Mucosa of descending colon (tissue), 3 donors: ENCODE measurements at regions not wholly inside any gene's neighbourhood (a gene's known extent, or its start where the extent isn't known, plus 50 kb on each side); places are given as distances from the start of the nearest gene placed in this dataset.

Source experiments
- ATAC-seq: fragments of 200-7000 bp; cut with Tn5 transposase; one replicate; pipeline ENCODE4 v1.9.1; 2020; ENCODE audit warnings: mild to moderate bottlenecking, moderate library complexity
- DNase-seq, 3 donors: peaks; one replicate each; pipeline ENCODE4 v3.0.0-alpha.2; 2020
- H3K36me3 ChIP-seq: fragments of 200-600 bp; one replicate; pipeline ENCODE4 v1.8.0; 2021; ENCODE audit warnings: low read depth, mild to moderate bottlenecking
- H3K4me1 ChIP-seq: fragments of 200-600 bp; one replicate; pipeline ENCODE4 v1.8.0; 2021; ENCODE audit warnings: low read depth, mild to moderate bottlenecking
- H3K4me3 ChIP-seq: fragments of 200-600 bp; one replicate; pipeline ENCODE4 v1.8.0; 2021; ENCODE audit warnings: mild to moderate bottlenecking
- H3K9me3 ChIP-seq: fragments of 200-600 bp; one replicate; pipeline ENCODE4 v1.8.0; 2021; ENCODE audit warnings: mild to moderate bottlenecking
- CTCF ChIP-seq: fragments of 200-600 bp; IDR thresholded peaks from one replicate; pipeline ENCODE4 v1.8.0; 2022; ENCODE audit warnings: antibody characterized with exemption, mild to moderate bottlenecking
- intact Hi-C, 2 donors: fragments of 100-400 bp; cut with DNase I in 1 of 2; cut with micrococcal nuclease in 1 of 2; formaldehyde crosslinking; loops; one replicate each; pipeline versions ENCODE4 v1.11.0 to v1.11.1; 2022; cut with DNase I, micrococcal nuclease
- donor health status: DM: no; HTN: no; CAD: no; lungs with moderate emphysema.
- donor health status: DM: no; HTN: no; CAD: no.
- donor health status: DM: no; HTN: yes; CAD: no.

- intact Hi-C loops = no loop called here
- DNase-seq = peak; percentile 35 to 64 (median 52)
- peaks cover 31% of the 10 kb centered on the region for H3K4me1 ChIP-seq
Observed at GRCh38 chr2:37585982-37586621, 85.3 kb downstream of the CDC42EP3 start.

GRCh38 chr2:37586663-37587317, 84.7 kb downstream of the CDC42EP3 start:
- no peak overlapping the region for H3K4me3 ChIP-seq
- H3K4me1 ChIP-seq = peaks cover 31% of the 10 kb centered on the region
- DNase-seq (peak in 1 of 3 donors; percentile 36), ATAC-seq (no peak)
- intact Hi-C loops = no loop called here
- no peaks in the 10 kb centered on the region for H3K36me3 ChIP-seq
- no peaks in the 10 kb centered on the region for H3K9me3 ChIP-seq
- TF ChIP-seq CTCF = no peak

More at GRCh38 chr2:37585982-37586621, 85.3 kb downstream of the CDC42EP3 start:
- no peak overlapping the region for H3K4me3 ChIP-seq
- no peaks in the 10 kb centered on the region for H3K9me3 ChIP-seq
- no peaks in the 10 kb centered on the region for H3K36me3 ChIP-seq
- peak; percentile 65 for ATAC-seq
- TF ChIP-seq CTCF = no peak

GRCh38 chr2:37587817-37588216, 83.6 kb downstream of the CDC42EP3 start:
- no peak overlapping the region for H3K4me3 ChIP-seq
- TF ChIP-seq CTCF = no peak
- H3K36me3 ChIP-seq = no peaks in the 10 kb centered on the region
- DNase-seq (no peak), ATAC-seq (no peak)
- H3K4me1 ChIP-seq = peaks cover 31% of the 10 kb centered on the region
- H3K9me3 ChIP-seq = no peaks in the 10 kb centered on the region
- intact Hi-C loops = no loop called here

- H3K9me3 ChIP-seq = no peaks in the 10 kb centered on the region
- H3K36me3 ChIP-seq = no peaks in the 10 kb centered on the region
- no peak for TF ChIP-seq CTCF
- H3K4me1 ChIP-seq = peaks cover 31% of the 10 kb centered on the region
- DNase-seq = no peak
- intact Hi-C loops = no loop called here
- peak; percentile 24 for ATAC-seq
- no peak overlapping the region for H3K4me3 ChIP-seq
Observed at GRCh38 chr2:37588316-37588777, 83.1 kb downstream of the CDC42EP3 start.

GRCh38 chr2:37589298-37589697, 82.1 kb downstream of the CDC42EP3 start:
- Histone ChIP-seq H3K4me3 (no peak overlapping the region), H3K4me1 (peaks cover 29% of the 10 kb centered on the region), H3K36me3 (no peaks in the 10 kb centered on the region), H3K9me3 (peaks cover 3% of the 10 kb centered on the region)
- intact Hi-C loops = no loop called here
- no peak for TF ChIP-seq CTCF
- DNase-seq (no peak), ATAC-seq (no peak)
